ENCODE measurements at regions not wholly inside any gene's neighbourhood (a gene's known extent, or its start where the extent isn't known, plus 50 kb on each side); places are given as distances from the start of the nearest gene placed in this dataset.
"Not testable (repeated sequence)": the region's sequence is repeated elsewhere in the genome, so short reads cannot be mapped to it uniquely, and the experiment has no call there.

DNA sequence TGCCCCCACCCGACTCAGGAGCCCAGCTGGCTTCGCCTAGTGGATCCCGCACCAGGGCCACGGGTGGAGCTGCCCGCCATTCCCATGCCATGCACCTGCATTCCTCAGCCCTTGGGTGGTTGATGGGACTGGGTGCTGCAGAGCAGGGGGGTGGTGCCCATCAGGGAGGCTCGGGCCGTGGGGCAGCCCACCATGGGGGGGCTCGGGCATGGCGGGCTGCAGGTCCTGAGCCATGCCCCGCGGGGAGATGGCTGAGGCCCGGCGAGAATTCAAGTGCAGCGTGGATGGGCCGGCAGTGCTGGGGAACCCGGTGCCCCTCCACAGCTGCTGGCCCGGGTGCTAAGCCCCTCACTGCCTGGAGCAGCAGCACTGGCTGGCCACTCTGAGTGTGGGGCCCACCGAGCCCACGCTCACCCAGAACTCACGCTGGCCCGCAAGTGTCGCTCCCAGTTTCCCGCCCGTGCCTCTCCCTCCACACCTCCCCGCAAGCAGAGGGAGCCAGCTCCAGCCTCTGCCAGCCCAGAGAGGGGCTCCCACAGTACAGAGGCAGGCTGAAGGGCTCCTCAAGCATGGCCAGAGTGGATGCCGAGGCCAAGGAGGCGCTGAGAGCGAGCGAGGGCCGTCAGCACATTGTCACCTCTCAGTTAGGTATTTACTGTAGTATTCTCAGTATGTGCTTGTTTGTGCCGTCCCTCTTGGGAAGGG is 920.4 kb downstream of the PCDH11X start:
- DNase-seq (ENCODE audit: low read depth, low spot score); H3K4me3 ChIP-seq (ENCODE audit: low read depth, low read length); in situ Hi-C loops (cut with HindIII; ENCODE audit: low sequenced_read_pairs): not testable (repeated sequence)

DNA sequence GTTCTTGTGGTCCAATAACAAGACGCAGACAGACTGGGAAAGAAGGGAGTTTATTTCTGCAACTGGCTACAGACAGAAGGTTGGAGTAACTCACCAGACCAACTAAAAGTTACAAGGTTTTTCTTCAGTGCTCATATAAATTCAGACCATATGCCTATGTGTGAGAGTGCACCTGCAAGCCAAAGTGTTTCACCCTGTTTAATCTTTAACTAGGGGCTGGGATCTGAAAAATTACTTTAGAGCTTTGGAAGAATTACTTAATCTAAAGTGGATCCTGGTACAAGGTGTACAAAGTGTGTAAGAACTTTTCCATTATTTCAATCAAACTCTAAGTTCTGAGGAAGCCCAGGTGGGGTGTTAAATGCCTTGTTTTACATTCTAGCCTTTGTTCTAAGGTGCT is 930.6 kb downstream of the PCDH11X start:
- DNase-seq (ENCODE audit: low read depth, low spot score); in situ Hi-C loops (cut with HindIII; ENCODE audit: low sequenced_read_pairs); H3K4me3 ChIP-seq (ENCODE audit: low read depth, low read length): not testable (repeated sequence)

Measured in astrocyte of the spinal cord (primary cell).